ENCODE measurements at regions not wholly inside any gene's neighbourhood (a gene's known extent, or its start where the extent isn't known, plus 50 kb on each side); places are given as distances from the start of the nearest gene placed in this dataset.
"Not testable (repeated sequence)": the region's sequence is repeated elsewhere in the genome, so short reads cannot be mapped to it uniquely, and the experiment has no call there.

DNA sequence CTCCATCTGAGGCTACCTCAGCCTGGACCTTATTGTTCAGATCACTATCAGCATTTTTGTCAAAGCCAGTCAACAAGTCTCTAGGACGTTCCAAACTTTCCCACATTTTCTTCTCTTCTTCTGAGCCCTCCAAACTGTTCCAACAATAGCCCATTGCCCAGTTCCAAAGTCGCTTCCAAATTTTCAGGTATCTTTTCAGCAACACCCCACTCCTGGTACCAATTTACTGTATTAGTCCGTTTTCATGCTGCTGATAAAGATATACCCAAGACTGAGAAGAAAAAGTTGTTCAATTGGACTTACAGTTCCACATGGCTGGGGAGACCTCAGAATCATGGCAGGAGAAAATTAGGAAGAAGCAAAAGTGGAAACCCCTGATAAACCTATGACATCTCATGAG lies 495.3 kb upstream of the NCAM2 start:
- H3K27ac Mint-ChIP-seq; H3K27me3 Mint-ChIP-seq; H3K4me3 Mint-ChIP-seq; H3K36me3 Mint-ChIP-seq; DNase-seq (ENCODE audit: low spot score in 2 of 2); H3K4me1 Mint-ChIP-seq; ATAC-seq (ENCODE audit: low read depth): not testable (repeated sequence)
- H3K9me3 Mint-ChIP-seq = peaks cover 23% of the 10 kb centered on the region

DNA sequence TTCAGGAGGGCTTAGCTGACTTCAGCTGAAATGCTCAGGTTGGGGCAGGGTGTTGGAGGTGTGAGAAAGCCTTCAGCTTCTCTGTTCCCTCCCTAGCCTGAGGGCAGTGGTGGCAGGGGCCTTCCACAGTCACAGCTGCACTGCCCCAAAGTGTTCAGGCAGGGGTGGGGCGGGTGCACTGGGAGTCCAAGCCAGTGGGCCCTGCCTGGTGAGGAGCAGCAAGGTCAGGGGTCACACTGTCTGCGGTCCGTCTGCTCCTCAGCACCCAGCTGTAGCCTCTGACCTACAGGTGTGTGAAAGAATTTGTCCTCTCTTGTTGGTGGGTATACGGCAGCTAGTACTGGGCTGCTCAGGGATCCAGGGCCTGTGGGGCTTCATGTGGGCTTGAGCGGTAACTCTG lies 490.4 kb upstream of the NCAM2 start:
- ATAC-seq (ENCODE audit: low read depth) = no peak
- Mint-ChIP-seq H3K9me3 (peaks cover 17% of the 10 kb centered on the region), H3K27ac (no peak overlapping the region), H3K36me3 (peaks cover 4% of the 10 kb centered on the region), H3K4me3 (no peak overlapping the region), H3K27me3 (no peaks in the 10 kb centered on the region), H3K4me1 (no peaks in the 10 kb centered on the region)
- DNase-seq (ENCODE audit: low spot score in 2 of 2) = no peak

DNA sequence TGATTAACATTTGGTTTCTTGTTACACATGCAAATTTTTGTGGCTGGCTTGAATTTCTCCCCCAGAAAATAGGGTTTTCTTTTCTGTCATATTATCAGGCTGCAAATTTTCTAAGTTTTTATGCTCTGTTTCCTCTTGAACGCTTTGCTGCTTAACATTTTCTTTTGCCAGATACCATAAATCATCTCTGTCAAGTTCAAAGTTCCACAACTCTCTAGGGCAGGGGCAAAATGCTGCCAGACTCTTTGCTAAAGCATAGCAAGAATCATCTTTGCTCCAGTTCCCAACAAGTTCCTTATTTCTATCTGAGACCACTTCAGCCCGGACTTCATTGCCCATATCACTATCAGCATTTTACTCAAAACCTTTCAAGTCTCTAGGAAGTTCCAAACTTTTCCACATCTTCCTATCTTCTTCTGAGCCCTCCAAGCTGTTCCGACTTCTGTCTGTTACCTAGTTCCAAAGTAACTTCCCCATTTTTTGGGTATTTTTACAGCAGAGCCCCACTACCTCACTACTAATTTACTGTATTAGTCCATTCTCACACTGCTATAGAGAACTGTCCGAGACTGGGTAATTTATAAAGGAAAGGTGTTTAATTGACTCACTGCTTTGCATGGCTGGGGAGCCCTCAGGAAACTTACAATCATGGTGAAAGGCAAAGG lies 486.9 kb upstream of the NCAM2 start:
- H3K9me3 Mint-ChIP-seq = no peaks in the 10 kb centered on the region
- DNase-seq (ENCODE audit: low spot score in 2 of 2) = no peak
- no peaks in the 10 kb centered on the region for H3K4me1 Mint-ChIP-seq
- H3K27ac Mint-ChIP-seq = no peak overlapping the region
- H3K4me3 Mint-ChIP-seq = no peak overlapping the region
- H3K36me3 Mint-ChIP-seq = no peaks in the 10 kb centered on the region
- no peaks in the 10 kb centered on the region for H3K27me3 Mint-ChIP-seq
- no peak for ATAC-seq (ENCODE audit: low read depth)

DNA sequence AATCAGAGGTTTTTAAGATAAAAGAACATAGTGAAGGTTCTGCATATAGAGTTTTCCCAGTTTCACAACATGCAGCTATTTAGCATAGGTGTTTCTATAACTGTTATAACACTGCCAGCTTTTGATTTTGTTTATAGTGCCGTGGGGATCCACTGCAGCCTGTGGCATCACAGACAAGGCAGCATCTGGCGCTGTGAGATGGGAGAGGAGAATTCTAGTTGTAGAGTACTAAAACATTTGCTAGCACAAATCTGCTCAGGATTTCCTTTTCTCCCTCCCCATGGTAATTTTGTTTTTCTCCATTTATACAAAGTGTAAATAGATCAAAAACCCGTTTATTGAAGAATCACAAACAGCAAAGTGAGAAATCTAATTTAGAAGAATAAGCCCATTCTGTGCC lies 482.8 kb upstream of the NCAM2 start:
- DNase-seq (ENCODE audit: low spot score in 2 of 2) (no peak), ATAC-seq (ENCODE audit: low read depth) (no peak)
- Mint-ChIP-seq H3K4me3 (no peak overlapping the region), H3K27ac (no peak overlapping the region), H3K4me1 (no peaks in the 10 kb centered on the region), H3K27me3 (no peaks in the 10 kb centered on the region), H3K9me3 (no peaks in the 10 kb centered on the region), H3K36me3 (no peaks in the 10 kb centered on the region)

DNA sequence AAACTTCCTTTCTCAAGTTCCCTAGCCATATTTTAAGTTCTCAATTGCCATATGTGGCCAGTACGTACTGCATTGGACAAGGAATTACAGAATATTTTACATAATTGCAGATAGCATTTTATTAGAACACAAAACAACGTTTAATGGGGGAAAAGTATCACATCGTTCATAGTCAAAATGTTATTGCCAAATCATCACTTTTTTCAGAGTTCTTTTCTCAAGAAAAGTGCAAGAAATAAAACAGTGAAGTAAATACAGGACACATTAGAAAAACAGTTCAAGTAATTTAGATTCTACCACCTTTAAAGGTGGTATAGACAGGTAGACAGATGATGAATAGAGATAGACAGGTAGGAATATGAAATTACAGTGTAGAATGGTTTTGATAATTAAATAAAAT lies 479.1 kb upstream of the NCAM2 start:
- no peaks in the 10 kb centered on the region for H3K36me3 Mint-ChIP-seq
- no peaks in the 10 kb centered on the region for H3K4me1 Mint-ChIP-seq
- no peak for ATAC-seq (ENCODE audit: low read depth)
- no peaks in the 10 kb centered on the region for H3K27me3 Mint-ChIP-seq
- H3K27ac Mint-ChIP-seq = no peak overlapping the region
- H3K4me3 Mint-ChIP-seq = no peak overlapping the region
- no peak for DNase-seq (ENCODE audit: low spot score in 2 of 2)
- no peaks in the 10 kb centered on the region for H3K9me3 Mint-ChIP-seq

DNA sequence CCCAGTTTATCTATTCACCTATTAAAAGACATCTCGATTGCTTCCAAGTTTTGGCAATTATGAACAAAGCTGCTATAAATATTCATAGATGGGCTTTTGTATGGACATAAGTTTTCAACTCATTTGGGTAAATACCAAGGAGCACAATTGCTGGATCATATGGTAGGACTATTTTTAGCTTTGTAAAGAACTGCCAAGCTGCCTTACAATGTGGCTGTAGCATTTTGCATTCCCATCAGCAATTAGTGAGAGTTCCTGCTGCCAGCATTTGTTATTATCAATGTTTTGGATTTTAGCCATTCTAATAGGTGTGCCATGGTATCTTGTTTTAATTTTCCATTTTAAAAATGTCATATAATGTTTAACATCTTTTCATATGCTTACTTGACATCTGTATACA lies 475.6 kb upstream of the NCAM2 start:
- H3K4me3 Mint-ChIP-seq = no peak overlapping the region
- no peaks in the 10 kb centered on the region for H3K27me3 Mint-ChIP-seq
- no peaks in the 10 kb centered on the region for H3K9me3 Mint-ChIP-seq
- H3K4me1 Mint-ChIP-seq = no peaks in the 10 kb centered on the region
- ATAC-seq (ENCODE audit: low read depth) (no peak), DNase-seq (ENCODE audit: low spot score in 2 of 2) (no peak)
- H3K27ac Mint-ChIP-seq = no peak overlapping the region
- no peaks in the 10 kb centered on the region for H3K36me3 Mint-ChIP-seq

DNA sequence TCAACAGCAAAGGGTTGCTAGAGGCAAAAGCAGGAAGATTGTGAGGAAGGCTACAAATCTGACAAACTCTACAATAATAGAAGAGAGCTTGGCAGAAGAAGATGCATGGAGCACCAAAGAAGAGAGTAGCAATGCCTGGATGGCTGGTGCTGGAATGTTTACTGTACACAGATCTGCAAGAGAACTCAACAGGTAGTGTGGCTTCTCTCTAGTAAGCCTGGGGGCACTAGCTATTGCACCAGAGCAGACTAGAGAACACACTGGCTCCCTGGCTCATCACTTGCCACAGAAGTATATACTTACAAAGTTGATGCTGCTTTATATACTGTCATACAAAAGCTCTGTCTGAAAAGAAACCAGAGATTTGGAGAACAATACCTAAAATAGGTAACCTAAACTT lies 475.0 kb upstream of the NCAM2 start:
- DNase-seq (ENCODE audit: low spot score in 2 of 2) = no peak
- Mint-ChIP-seq H3K36me3 (no peaks in the 10 kb centered on the region), H3K27me3 (no peaks in the 10 kb centered on the region), H3K4me3 (no peak overlapping the region), H3K27ac (no peak overlapping the region), H3K9me3 (no peaks in the 10 kb centered on the region), H3K4me1 (no peaks in the 10 kb centered on the region)
- ATAC-seq (ENCODE audit: low read depth) = no peak

DNA sequence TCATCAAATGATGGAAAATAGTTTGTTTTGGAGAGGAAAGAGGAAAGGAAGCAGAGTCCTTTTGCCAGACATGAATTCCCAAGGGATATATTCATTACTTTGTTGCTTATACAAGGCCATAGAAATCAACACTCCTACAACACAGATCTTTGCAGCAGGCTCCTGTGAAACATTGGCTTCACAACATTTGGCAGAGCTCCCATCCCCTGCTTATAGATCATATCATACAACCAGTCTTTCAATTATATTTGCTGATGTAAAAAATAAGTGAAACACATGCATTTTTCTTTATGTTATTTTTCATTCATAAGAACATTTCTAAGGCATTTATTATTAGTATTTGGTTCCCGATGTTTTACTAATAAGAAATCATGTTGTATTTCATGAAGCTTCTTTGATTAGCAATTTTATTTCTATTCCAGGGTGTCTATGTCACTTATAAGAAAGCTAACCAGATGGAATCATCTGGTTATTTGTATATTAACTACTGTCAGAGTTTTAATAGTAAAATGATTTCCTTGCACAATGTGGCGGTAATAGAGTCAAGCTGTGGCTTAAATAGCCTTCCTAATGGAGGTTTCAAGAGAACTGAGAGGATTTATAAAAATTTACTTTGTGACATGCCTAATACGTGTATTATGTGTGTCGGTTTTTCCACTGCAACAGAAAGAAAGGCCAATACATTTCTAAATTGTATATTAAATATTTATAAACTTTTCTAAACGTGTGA lies 470.3 kb upstream of the NCAM2 start:
- no peaks in the 10 kb centered on the region for H3K4me1 Mint-ChIP-seq
- no peak overlapping the region for H3K4me3 Mint-ChIP-seq
- no peaks in the 10 kb centered on the region for H3K36me3 Mint-ChIP-seq
- H3K27me3 Mint-ChIP-seq = no peaks in the 10 kb centered on the region
- peaks cover 2% of the 10 kb centered on the region for H3K9me3 Mint-ChIP-seq
- ATAC-seq (ENCODE audit: low read depth) (no peak), DNase-seq (ENCODE audit: low spot score in 2 of 2) (no peak)
- H3K27ac Mint-ChIP-seq = no peak overlapping the region

DNA sequence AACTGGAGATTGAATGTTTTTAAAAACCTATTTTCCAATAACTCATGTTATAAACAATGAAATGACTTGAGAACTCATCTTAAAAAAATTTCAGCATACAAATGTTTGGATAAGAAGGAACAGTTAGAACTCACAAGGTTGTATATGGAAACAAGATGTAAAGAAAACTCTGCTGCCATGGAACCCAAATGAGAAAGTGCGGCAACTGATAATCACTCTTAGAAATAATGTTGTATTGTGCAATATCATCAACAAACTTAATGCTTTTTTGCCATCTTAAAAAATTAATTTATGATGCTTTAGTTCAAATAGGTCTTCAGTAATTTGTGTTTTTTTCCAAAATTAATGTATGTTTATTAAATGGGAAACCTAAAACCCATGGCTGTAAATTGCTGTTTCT lies 461.1 kb upstream of the NCAM2 start:
- H3K4me3 Mint-ChIP-seq = no peak overlapping the region
- peaks cover 1% of the 10 kb centered on the region for H3K9me3 Mint-ChIP-seq
- ATAC-seq (ENCODE audit: low read depth) = no peak
- no peaks in the 10 kb centered on the region for H3K4me1 Mint-ChIP-seq
- no peaks in the 10 kb centered on the region for H3K36me3 Mint-ChIP-seq
- no peak for DNase-seq (ENCODE audit: low spot score in 2 of 2)
- H3K27me3 Mint-ChIP-seq = no peaks in the 10 kb centered on the region
- H3K27ac Mint-ChIP-seq = no peak overlapping the region

DNA sequence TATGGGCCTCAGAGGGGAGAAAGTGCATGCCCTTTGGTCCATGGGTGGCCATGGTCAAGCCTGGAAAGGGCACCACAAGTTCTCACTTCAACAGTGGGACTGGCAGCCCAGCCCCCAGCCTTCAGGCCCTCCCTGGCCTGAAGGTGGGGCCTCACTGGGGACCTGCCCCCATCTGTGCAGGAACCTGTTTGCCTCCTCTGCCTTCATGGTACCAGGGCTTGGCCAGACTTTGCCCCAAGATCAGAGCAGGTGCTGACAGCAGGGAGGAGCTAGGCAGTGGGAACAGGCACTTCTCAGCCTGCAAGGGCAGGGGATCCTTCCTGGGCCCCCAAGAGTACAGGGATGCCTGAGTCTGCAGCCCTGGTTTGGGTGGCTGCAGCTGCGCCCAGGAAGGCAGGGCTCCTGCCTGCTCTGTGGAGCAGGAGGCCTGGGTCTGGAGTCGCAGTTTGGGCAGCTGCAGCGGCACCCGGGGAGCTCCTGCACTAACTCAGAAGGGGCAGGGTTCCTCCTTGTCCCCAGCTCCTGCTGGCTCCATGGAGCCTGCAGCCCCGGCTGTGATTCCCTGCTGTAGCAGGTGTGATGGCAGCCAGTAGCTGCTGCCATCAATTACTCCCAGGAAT lies 460.1 kb upstream of the NCAM2 start:
- ATAC-seq (ENCODE audit: low read depth) (no peak), DNase-seq (ENCODE audit: low spot score in 2 of 2) (no peak)
- H3K36me3 Mint-ChIP-seq = no peaks in the 10 kb centered on the region
- H3K9me3 Mint-ChIP-seq = peaks cover 3% of the 10 kb centered on the region
- no peak overlapping the region for H3K27ac Mint-ChIP-seq
- no peaks in the 10 kb centered on the region for H3K4me1 Mint-ChIP-seq
- H3K27me3 Mint-ChIP-seq = no peaks in the 10 kb centered on the region
- no peak overlapping the region for H3K4me3 Mint-ChIP-seq

DNA sequence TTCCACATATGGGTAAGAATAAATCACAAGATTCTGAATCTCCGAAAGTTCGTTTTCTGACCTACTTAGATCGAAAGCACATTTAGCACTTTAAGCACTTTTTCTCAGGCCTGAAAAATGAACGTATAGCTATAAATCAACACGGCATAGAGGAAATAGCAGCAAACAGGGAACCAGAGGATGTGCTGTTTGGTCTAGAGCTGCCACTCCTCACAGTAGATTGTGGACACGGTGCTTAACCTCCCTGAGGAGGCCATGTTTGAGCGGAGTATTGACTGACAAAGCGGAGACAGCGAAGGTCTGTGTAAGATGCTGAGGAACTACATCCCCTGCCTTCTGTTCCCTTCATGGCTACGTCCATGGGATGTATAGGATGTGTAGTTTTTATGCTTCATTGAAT lies 452.8 kb upstream of the NCAM2 start:
- Mint-ChIP-seq H3K27ac (no peak overlapping the region), H3K4me1 (no peaks in the 10 kb centered on the region), H3K36me3 (no peaks in the 10 kb centered on the region), H3K9me3 (peaks cover 5% of the 10 kb centered on the region), H3K27me3 (no peaks in the 10 kb centered on the region), H3K4me3 (no peak overlapping the region)
- DNase-seq (ENCODE audit: low spot score in 2 of 2) = no peak
- no peak for ATAC-seq (ENCODE audit: low read depth)

DNA sequence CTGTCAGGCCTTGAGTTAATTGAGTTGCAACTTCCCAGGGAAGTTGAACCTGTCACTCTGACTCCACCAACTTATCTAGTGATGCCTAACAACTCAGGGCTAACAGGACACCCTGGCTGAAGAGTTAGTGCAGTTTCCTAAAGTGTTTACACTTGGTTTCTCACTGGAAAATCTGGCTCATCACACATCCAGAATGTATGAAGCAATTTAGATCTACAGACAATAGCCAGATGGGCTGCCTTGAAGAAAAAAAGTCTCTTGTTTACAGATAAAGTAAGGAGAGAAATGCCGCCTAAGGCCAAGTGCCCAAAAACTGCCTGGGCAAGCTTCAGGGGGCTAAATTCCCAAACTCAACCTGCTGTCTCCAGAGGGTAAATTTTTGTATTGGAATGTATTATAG lies 446.3 kb upstream of the NCAM2 start:
- Mint-ChIP-seq H3K4me1 (no peaks in the 10 kb centered on the region), H3K4me3 (no peak overlapping the region), H3K27me3 (no peaks in the 10 kb centered on the region), H3K27ac (no peak overlapping the region), H3K36me3 (no peaks in the 10 kb centered on the region), H3K9me3 (peaks cover 4% of the 10 kb centered on the region)
- no peak for ATAC-seq (ENCODE audit: low read depth)
- no peak for DNase-seq (ENCODE audit: low spot score in 2 of 2)

DNA sequence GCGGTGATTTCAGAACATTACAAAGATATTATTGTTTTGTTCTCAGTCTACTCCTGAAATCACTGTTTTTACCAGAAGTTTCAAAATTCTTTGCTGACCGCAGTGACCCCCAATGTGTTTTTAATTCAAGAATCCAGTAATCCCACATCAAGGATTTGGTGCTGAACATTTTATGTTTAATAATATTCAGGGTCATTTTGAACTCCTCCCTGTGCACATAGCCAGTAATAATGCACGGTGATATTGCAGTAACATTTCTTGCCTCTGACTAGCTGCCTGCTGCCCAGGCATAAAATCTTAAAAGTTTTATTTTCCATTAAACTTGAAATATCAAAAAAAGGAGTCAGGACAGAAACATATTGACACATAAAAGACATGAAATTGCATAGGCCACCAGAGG lies 443.4 kb upstream of the NCAM2 start:
- Mint-ChIP-seq H3K4me1 (no peaks in the 10 kb centered on the region), H3K4me3 (no peak overlapping the region), H3K9me3 (peaks cover 1% of the 10 kb centered on the region), H3K36me3 (no peaks in the 10 kb centered on the region), H3K27me3 (no peaks in the 10 kb centered on the region), H3K27ac (no peak overlapping the region)
- ATAC-seq (ENCODE audit: low read depth) = no peak
- no peak for DNase-seq (ENCODE audit: low spot score in 2 of 2)

DNA sequence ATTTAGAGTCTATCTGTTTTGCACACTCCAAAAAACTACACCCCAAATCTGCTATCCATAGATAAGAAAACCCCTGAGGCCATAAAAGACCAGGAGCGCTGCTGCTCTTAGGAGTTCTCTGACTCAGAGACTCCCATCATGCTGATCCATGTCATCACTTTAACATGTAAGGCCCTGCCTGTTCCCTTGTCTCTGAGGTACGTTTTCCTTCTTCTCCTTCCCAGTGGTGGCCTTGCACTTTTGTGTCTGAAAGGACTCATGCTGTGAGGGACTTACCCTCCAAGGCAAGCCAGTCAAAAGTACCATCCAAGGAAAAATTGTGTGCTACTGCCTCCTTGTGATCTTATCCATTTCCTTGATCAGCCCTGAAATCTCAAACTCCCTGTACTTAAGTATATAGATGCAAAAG lies 427.4 kb upstream of the NCAM2 start:
- no peak overlapping the region for H3K27ac Mint-ChIP-seq
- no peaks in the 10 kb centered on the region for H3K27me3 Mint-ChIP-seq
- ATAC-seq (ENCODE audit: low read depth) (no peak), DNase-seq (ENCODE audit: low spot score in 2 of 2) (no peak)
- H3K4me3 Mint-ChIP-seq = no peak overlapping the region
- H3K9me3 Mint-ChIP-seq = peaks cover 7% of the 10 kb centered on the region
- H3K4me1 Mint-ChIP-seq = no peaks in the 10 kb centered on the region
- no peaks in the 10 kb centered on the region for H3K36me3 Mint-ChIP-seq

DNA sequence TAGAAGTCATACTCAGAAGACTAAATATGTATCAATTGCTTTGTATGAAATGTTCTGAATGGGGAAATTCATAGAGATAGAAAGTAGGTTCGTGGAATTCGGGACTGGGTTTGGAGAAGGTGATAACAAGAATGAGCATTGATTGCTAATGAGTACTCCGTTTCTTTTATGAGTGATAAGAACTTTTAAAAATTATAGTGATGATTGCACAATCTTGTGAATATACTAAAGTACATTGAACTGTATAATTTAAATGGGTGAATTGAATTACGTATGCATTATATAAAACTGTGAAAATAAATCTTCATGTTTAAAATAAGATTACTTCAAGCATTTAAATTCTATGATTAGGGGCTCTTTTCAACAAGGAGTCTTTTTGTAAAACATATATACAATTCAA lies 425.6 kb upstream of the NCAM2 start:
- H3K4me1 Mint-ChIP-seq = no peaks in the 10 kb centered on the region
- no peak overlapping the region for H3K27ac Mint-ChIP-seq
- ATAC-seq (ENCODE audit: low read depth) = no peak
- no peak overlapping the region for H3K4me3 Mint-ChIP-seq
- DNase-seq (ENCODE audit: low spot score in 2 of 2) = no peak
- no peaks in the 10 kb centered on the region for H3K36me3 Mint-ChIP-seq
- peaks cover 7% of the 10 kb centered on the region for H3K9me3 Mint-ChIP-seq
- H3K27me3 Mint-ChIP-seq = no peaks in the 10 kb centered on the region
